T follicular helper cell (primary cell): ENCODE measurements at regions not wholly inside any gene's neighbourhood (a gene's known extent, or its start where the extent isn't known, plus 50 kb on each side); places are given as distances from the start of the nearest gene placed in this dataset.
A peak's percentile ranks its signal among the peaks of the same experiment; 100 is the strongest.
"Not testable (repeated sequence)": the region's sequence is repeated elsewhere in the genome, so short reads cannot be mapped to it uniquely, and the experiment has no call there.

ENCODE experiments used
- DNase-seq: peaks from one replicate; pipeline ENCODE4 v3.0.0-alpha.2; 2020; ENCODE audit warnings: low read depth

GRCh38 chr2:171266102-171266501 lies 105.4 kb upstream of the TLK1 start:
- no peak for DNase-seq

- DNase-seq, result not testable (repeated sequence)
These were observed 100.8 kb upstream of the TLK1 start for GRCh38 chr2:171261529-171261928.

GRCh38 chr2:171260471-171261424 lies 100.1 kb upstream of the TLK1 start:
- DNase-seq, result no peak

- no peak for DNase-seq
These were observed 94.0 kb upstream of the TLK1 start for GRCh38 chr2:171254666-171255065.

- no peak for DNase-seq
These were observed 93.4 kb upstream of the TLK1 start for GRCh38 chr2:171253900-171254650.

GRCh38 chr2:171253279-171253678 lies 92.6 kb upstream of the TLK1 start:
- no peak for DNase-seq

- DNase-seq, result no peak
These were observed 89.0 kb upstream of the TLK1 start for GRCh38 chr2:171249689-171250088.

- DNase-seq, result peak; percentile 17
These were observed 87.3 kb upstream of the TLK1 start for GRCh38 chr2:171247741-171248662.

GRCh38 chr2:171244970-171245782 lies 84.5 kb upstream of the TLK1 start:
- DNase-seq, result no peak

GRCh38 chr2:171244466-171244969 lies 83.8 kb upstream of the TLK1 start:
- no peak for DNase-seq

GRCh38 chr2:171241771-171242170 lies 81.1 kb upstream of the TLK1 start:
- no peak for DNase-seq

- DNase-seq, result no peak
These were observed 78.3 kb upstream of the TLK1 start for GRCh38 chr2:171238946-171239345.

- DNase-seq, result no peak
These were observed 77.2 kb upstream of the TLK1 start for GRCh38 chr2:171237751-171238505.

GRCh38 chr2:171235262-171235881 lies 74.7 kb upstream of the TLK1 start:
- no peak for DNase-seq

GRCh38 chr2:171230176-171230575 lies 69.5 kb upstream of the TLK1 start:
- DNase-seq, result no peak

- no peak for DNase-seq
These were observed 68.1 kb upstream of the TLK1 start for GRCh38 chr2:171228826-171229225.

GRCh38 chr2:171227066-171227782 lies 66.5 kb upstream of the TLK1 start:
- no peak for DNase-seq

GRCh38 chr2:171226461-171226860 lies 65.8 kb upstream of the TLK1 start:
- DNase-seq, result no peak

- DNase-seq, result no peak
These were observed 65.3 kb upstream of the TLK1 start for GRCh38 chr2:171225989-171226388.
